ENCODE measurements at regions not wholly inside any gene's neighbourhood (a gene's known extent, or its start where the extent isn't known, plus 50 kb on each side); places are given as distances from the start of the nearest gene placed in this dataset.
A peak's percentile ranks its signal among the peaks of the same experiment; 100 is the strongest.

DNA sequence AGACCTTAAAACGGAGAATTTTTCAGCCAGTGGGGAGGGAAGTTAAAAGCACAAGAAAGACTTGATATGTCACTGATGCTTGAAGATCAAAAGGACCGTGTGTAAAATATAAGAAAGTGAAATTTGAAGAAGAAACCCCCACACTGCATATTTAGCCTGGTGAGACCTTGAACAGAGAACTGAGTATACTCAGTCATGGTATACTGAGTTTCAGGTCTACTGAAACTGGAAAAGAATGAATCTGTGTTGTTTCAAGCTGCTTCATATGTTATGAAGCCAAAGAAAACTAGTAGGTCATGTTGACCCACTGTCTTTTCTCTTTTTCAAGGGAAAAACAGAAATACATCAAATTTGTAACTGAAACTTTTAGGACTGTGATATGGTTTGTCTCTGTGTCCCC, 443.8 kb upstream of the GJE1 start:
- no peak for DNase-seq (ENCODE audit: low read depth)
- TF ChIP-seq CTCF (IDR thresholded peaks at IDR 0.05; ENCODE audit: insufficient read depth, low read length): no peak
- H3K4me3 ChIP-seq (ENCODE audit: low read depth, low read length): no peak overlapping the region

DNA sequence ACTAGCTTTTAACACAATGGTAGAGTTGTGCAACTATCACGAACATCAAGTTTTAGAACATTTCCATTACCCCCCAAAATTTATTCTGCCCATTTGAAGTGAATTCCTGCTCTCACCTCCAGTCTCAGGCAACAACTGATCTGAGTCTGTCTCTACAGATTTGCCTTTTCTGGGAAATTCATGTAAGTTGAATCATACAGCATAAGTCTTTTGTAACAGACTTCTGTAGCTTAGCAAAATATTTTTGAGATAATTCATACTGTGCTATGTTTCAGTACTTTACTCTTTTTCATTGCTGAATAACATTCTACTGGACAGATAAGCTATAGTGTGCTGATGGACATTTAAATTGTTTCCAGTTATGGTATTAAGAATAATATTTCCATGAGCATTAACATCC, 447.3 kb upstream of the GJE1 start:
- DNase-seq (ENCODE audit: low read depth): no peak
- TF ChIP-seq CTCF (IDR thresholded peaks at IDR 0.05; ENCODE audit: insufficient read depth, low read length): no peak

DNA sequence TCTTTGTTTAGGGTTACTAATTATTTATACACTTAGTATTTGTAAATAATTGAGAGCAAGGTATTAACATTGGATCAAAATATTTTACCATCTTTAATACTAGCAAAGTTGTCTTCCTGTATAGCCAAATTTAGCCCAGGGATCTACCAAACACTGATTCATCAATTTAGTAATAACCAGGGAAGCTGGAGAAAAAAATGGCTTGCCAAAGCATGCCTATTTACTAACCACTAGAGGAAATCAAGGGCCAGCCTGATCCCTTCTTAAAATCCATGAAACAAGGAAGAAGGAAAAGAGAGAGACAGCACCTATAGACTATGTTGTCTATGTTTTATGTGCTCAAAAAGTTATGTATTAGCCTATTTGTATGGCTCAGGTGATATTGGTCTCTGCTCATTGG, 450.3 kb upstream of the GJE1 start:
- H3K4me3 ChIP-seq (ENCODE audit: low read depth, low read length): no peak overlapping the region
- no peak for TF ChIP-seq CTCF (IDR thresholded peaks at IDR 0.05; ENCODE audit: insufficient read depth, low read length)
- DNase-seq (ENCODE audit: low read depth): no peak

More for the DNA sequence above, 447.3 kb upstream of the GJE1 start:
- H3K4me3 ChIP-seq (ENCODE audit: low read depth, low read length): no peak overlapping the region

DNA sequence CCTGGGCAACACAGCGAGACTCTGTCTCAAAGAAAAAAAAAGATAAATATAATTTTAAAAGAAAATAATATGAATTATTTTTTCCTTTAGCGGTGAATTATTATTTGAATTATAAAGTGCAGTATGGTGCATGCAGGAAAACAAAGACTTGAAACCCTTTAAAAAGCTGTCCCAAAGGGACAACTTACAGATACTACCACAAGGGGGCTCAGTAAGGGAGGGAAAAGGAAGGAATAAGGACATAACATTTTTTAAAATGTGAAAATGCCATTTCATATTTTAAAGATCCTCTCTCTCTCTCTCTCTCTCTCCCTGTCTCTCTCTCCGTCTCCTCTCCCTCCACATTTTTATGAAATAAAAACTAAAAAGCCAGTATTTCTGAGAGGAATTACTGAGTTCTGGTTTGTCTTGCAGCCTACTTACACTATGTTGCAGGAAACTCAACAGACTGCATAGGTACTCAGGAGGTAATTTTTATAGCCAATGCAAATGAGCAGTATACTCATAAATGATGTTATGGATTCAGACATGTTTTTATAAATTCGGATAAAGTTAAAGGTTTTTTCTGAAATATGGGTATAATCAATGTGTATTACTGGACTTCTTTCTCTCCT, 455.0 kb upstream of the GJE1 start:
- peak; percentile 76 for TF ChIP-seq CTCF (IDR thresholded peaks at IDR 0.05; ENCODE audit: insufficient read depth, low read length)
- no peak overlapping the region for H3K4me3 ChIP-seq (ENCODE audit: low read depth, low read length)
- peak; percentile 62 for DNase-seq (ENCODE audit: low read depth)

- DNase-seq (ENCODE audit: low read depth): peak; percentile 36
- no peak overlapping the region for H3K4me3 ChIP-seq (ENCODE audit: low read depth, low read length)
- peak; percentile 36 for TF ChIP-seq CTCF (IDR thresholded peaks at IDR 0.05; ENCODE audit: insufficient read depth, low read length)
Observed at GRCh38 chr6:141675957-141676356, 456.8 kb upstream of the GJE1 start.

- no peak overlapping the region for H3K4me3 ChIP-seq (ENCODE audit: low read depth, low read length)
- no peak for DNase-seq (ENCODE audit: low read depth)
- TF ChIP-seq CTCF (IDR thresholded peaks at IDR 0.05; ENCODE audit: insufficient read depth, low read length): no peak
Observed at GRCh38 chr6:141669141-141669540, 463.6 kb upstream of the GJE1 start.
